ENCODE measurements at regions not wholly inside any gene's neighbourhood (a gene's known extent, or its start where the extent isn't known, plus 50 kb on each side); places are given as distances from the start of the nearest gene placed in this dataset.

GRCh38 chr15:96223939-96224338 is 106.6 kb upstream of the NR2F2 start:
- TF ChIP-seq ZNF274 (IDR thresholded peaks at IDR 0.05; ENCODE audit: low read depth, low read length) (no peak), SUZ12 (IDR thresholded peaks at IDR 0.05; ENCODE audit: extremely low read depth, insufficient read depth, insufficient read length) (no peak), YY1 (IDR thresholded peaks at IDR 0.05; ENCODE audit: insufficient read depth, insufficient read length) (no peak)
